ENCODE measurements at regions not wholly inside any gene's neighbourhood (a gene's known extent, or its start where the extent isn't known, plus 50 kb on each side); places are given as distances from the start of the nearest gene placed in this dataset.

- H3K4me3 Mint-ChIP-seq: no peak overlapping the region
- H3K4me1 Mint-ChIP-seq: no peaks in the 10 kb centered on the region
- no peaks in the 10 kb centered on the region for H3K36me3 Mint-ChIP-seq (ENCODE audit: low read depth)
- no peak overlapping the region for H3K27ac Mint-ChIP-seq (ENCODE audit: unreplicated experiment)
- TF ChIP-seq, protein P1, sequence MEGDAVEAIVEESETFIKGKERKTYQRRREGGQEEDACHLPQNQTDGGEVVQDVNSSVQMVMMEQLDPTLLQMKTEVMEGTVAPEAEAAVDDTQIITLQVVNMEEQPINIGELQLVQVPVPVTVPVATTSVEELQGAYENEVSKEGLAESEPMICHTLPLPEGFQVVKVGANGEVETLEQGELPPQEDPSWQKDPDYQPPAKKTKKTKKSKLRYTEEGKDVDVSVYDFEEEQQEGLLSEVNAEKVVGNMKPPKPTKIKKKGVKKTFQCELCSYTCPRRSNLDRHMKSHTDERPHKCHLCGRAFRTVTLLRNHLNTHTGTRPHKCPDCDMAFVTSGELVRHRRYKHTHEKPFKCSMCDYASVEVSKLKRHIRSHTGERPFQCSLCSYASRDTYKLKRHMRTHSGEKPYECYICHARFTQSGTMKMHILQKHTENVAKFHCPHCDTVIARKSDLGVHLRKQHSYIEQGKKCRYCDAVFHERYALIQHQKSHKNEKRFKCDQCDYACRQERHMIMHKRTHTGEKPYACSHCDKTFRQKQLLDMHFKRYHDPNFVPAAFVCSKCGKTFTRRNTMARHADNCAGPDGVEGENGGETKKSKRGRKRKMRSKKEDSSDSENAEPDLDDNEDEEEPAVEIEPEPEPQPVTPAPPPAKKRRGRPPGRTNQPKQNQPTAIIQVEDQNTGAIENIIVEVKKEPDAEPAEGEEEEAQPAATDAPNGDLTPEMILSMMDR (conservative IDR thresholded peaks at IDR 0.05): no peak
- no peaks in the 10 kb centered on the region for H3K9me3 Mint-ChIP-seq
- no peak for DNase-seq (ENCODE audit: low read depth, low spot score)
- peaks cover 7% of the 10 kb centered on the region for H3K27me3 Mint-ChIP-seq (ENCODE audit: low read depth)
Observed at GRCh38 chr15:46275701-46276100, 640.9 kb downstream of the SQOR start.

- Mint-ChIP-seq H3K4me3 (no peak overlapping the region), H3K4me1 (no peaks in the 10 kb centered on the region), H3K36me3 (ENCODE audit: low read depth) (no peaks in the 10 kb centered on the region), H3K27me3 (ENCODE audit: low read depth) (peaks cover 8% of the 10 kb centered on the region), H3K9me3 (no peaks in the 10 kb centered on the region), H3K27ac (ENCODE audit: unreplicated experiment) (no peak overlapping the region)
- DNase-seq (ENCODE audit: low read depth, low spot score): no peak
- TF ChIP-seq, protein P1 (conservative IDR thresholded peaks at IDR 0.05): no peak
Observed at GRCh38 chr15:46277451-46277850, 642.6 kb downstream of the SQOR start.

DNA sequence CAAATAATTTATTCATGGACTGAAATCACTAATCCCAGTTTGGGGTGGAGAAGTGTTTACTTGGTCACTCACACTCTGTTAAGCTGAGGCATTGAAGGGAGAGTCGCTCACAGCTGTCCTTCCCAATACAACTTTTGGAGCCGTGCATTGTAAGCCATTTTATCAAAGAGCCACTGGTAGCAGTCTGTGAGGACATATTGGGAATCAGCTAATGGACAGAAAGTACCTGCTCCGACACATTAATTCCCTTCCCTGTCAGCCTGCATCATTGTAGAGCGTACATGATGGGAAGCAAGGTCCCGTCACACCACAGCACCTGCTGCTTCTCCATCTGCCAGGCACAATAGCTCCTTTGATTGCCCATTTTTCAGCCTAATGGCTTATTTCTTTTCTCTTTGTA is 643.2 kb downstream of the SQOR start:
- no peak for DNase-seq (ENCODE audit: low read depth, low spot score)

DNA sequence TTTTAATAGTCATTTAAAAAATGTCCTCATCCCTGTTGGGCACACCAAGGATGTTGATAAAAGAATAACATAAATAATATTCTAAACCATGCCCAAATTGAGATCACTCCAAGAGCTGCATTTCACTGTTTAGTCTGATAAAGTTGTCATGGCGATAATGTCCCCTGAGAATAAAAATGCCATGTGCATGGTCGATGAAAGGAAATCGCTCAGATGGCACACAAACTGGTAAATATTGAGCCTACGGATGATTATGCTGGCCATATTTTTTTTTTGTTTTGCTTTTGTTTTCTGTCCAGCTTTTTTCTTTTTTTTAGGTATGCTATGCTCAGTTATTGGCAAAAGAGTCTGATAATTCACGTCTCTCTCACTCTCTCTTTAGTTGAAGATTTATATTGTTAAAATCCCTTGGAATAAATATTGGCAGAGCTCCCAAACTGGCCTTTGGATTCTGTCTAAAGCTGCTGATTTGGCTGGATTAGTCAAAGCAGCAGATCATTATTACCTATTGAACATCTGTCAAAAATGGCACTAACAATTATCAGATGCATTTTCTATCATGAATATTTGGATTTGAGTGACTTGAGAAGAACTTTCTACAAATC is 643.8 kb downstream of the SQOR start:
- TF ChIP-seq, protein P1 (conservative IDR thresholded peaks at IDR 0.05): no peak
- Mint-ChIP-seq H3K27me3 (ENCODE audit: low read depth) (peaks cover 12% of the 10 kb centered on the region), H3K27ac (ENCODE audit: unreplicated experiment) (no peak overlapping the region), H3K4me3 (no peak overlapping the region), H3K36me3 (ENCODE audit: low read depth) (no peaks in the 10 kb centered on the region), H3K4me1 (no peaks in the 10 kb centered on the region), H3K9me3 (no peaks in the 10 kb centered on the region)
- no peak for DNase-seq (ENCODE audit: low read depth, low spot score)

More for the DNA sequence above, 643.2 kb downstream of the SQOR start:
- H3K9me3 Mint-ChIP-seq: no peaks in the 10 kb centered on the region
- no peak overlapping the region for H3K4me3 Mint-ChIP-seq
- H3K27me3 Mint-ChIP-seq (ENCODE audit: low read depth): peaks cover 12% of the 10 kb centered on the region
- H3K36me3 Mint-ChIP-seq (ENCODE audit: low read depth): no peaks in the 10 kb centered on the region
- H3K27ac Mint-ChIP-seq (ENCODE audit: unreplicated experiment): peak overlapping the region; percentile 15
- TF ChIP-seq, protein P1 (conservative IDR thresholded peaks at IDR 0.05): no peak
- no peaks in the 10 kb centered on the region for H3K4me1 Mint-ChIP-seq

- TF ChIP-seq, protein P1 (conservative IDR thresholded peaks at IDR 0.05): peak; percentile 38
- H3K27ac Mint-ChIP-seq (ENCODE audit: unreplicated experiment): no peak overlapping the region
- H3K4me1 Mint-ChIP-seq: no peaks in the 10 kb centered on the region
- H3K4me3 Mint-ChIP-seq: no peak overlapping the region
- no peaks in the 10 kb centered on the region for H3K36me3 Mint-ChIP-seq (ENCODE audit: low read depth)
- peaks cover 10% of the 10 kb centered on the region for H3K27me3 Mint-ChIP-seq (ENCODE audit: low read depth)
- no peak for DNase-seq (ENCODE audit: low read depth, low spot score)
- H3K9me3 Mint-ChIP-seq: peaks cover 9% of the 10 kb centered on the region
Observed at GRCh38 chr15:46280762-46281542, 646.1 kb downstream of the SQOR start.
